Endothelial cell of umbilical vein (primary cell): ENCODE measurements at regions not wholly inside any gene's neighbourhood (a gene's known extent, or its start where the extent isn't known, plus 50 kb on each side); places are given as distances from the start of the nearest gene placed in this dataset.

Experiments
- BruUV-seq: library from RNA; stranded (reverse); fragments of 400-500 nt; replicated peaks from 2 replicates; lab custom pipeline; 2021; lab: Mats Ljungman, UMichigan
- CTCF ChIA-PET: fragments of 300-600, 350-600 bp; sonication (Branson Sonifier 250); formaldehyde crosslinking; loops from one replicate; lab custom pipeline; 2021; ENCODE audit warnings: antibody characterized with exemption, inconsistent platforms; lab: Charles Lee
- POLR2A ChIA-PET: fragments of 300-600, 350-600 bp; sonication (Branson Sonifier 250); formaldehyde crosslinking; loops from one replicate; lab custom pipeline; 2021; ENCODE audit warnings: antibody characterized with exemption, inconsistent platforms; lab: Charles Lee
- DNase-seq: peaks from one replicate; pipeline ENCODE4 v3.0.0-alpha.2; 2011; ENCODE audit warnings: low read depth, low spot score
- FAIRE-seq: peaks from 2 replicates; lab custom pipeline; 2011; peaks lifted over from hg19 to GRCh38; lab: Jason Lieb, UNC
- H2AFZ ChIP-seq: 2 replicates; pipeline ENCODE4 v1.6.0; 2012; ENCODE audit warnings: low read depth, low read length, control low read depth, inconsistent platforms
- H3K27ac ChIP-seq: 2 replicates; pipeline ENCODE4 v1.5.1; 2011; ENCODE audit warnings: low read depth, mild to moderate bottlenecking, control low read depth, low read length, moderate library complexity; ENCODE audit not compliant: insufficient read depth
- H3K27me3 ChIP-seq, 2 experiments: 2 replicates each; pipeline versions ENCODE4 v1.6.0 to v1.6.1; 2011; ENCODE audit warnings: low read length in 2 of 2, mixed read lengths in 1 of 2; ENCODE audit not compliant: control insufficient read depth in 2 of 2, insufficient read depth in 2 of 2
- H3K36me3 ChIP-seq, 2 experiments: 2 replicates in 1 of 2; 3 replicates in 1 of 2; pipeline ENCODE4 v1.5.1; 2011; ENCODE audit warnings: low read length in 2 of 2, mild to moderate bottlenecking in 1 of 2, moderate library complexity in 1 of 2; ENCODE audit not compliant: control insufficient read depth in 2 of 2, insufficient read depth in 2 of 2; ENCODE audit errors: extremely low read depth in 1 of 2
- H3K4me1 ChIP-seq: 3 replicates; pipeline ENCODE4 v1.5.1; 2011; ENCODE audit warnings: mild to moderate bottlenecking, low read length; ENCODE audit not compliant: control insufficient read depth, insufficient read depth; ENCODE audit errors: extremely low read depth
- H3K4me2 ChIP-seq: 2 replicates; pipeline ENCODE4 v1.6.1; 2011; ENCODE audit warnings: low read length, control low read depth, mixed read lengths; ENCODE audit not compliant: insufficient read depth
- H3K4me3 ChIP-seq, 3 experiments: fragments of 200-600 bp in 1 of 3; sonication (generic), shearing (Covaris generic) in 1 of 3; replicated peaks in 1 of 3; 2 replicates each; pipeline ENCODE4 v1.5.1; 2011 to 2016; ENCODE audit warnings: control low read depth in 3 of 3, low read length in 3 of 3, mild to moderate bottlenecking in 2 of 3, inconsistent platforms in 1 of 3, low read depth in 1 of 3, moderate library complexity in 1 of 3; ENCODE audit not compliant: insufficient read depth in 1 of 3
- H3K79me2 ChIP-seq: 2 replicates; pipeline ENCODE4 v1.6.0; 2012; ENCODE audit warnings: low read length, inconsistent platforms; ENCODE audit not compliant: control insufficient read depth, insufficient read depth
- H3K9ac ChIP-seq: replicated peaks from 2 replicates; pipeline ENCODE3; 2011; ENCODE audit warnings: low read length, control low read depth; ENCODE audit not compliant: insufficient read depth; ENCODE audit errors: extremely low read depth
- H3K9me1 ChIP-seq: replicated peaks from 3 replicates; pipeline ENCODE4 v1.6.0; 2011; ENCODE audit warnings: mild to moderate bottlenecking, low read length; ENCODE audit not compliant: control insufficient read depth, insufficient read depth; ENCODE audit errors: extremely low read depth
- H3K9me3 ChIP-seq: replicated peaks from 2 replicates; pipeline ENCODE4 v1.5.1; 2012; ENCODE audit warnings: low read length, inconsistent platforms; ENCODE audit not compliant: control insufficient read depth, insufficient read depth
- H4K20me1 ChIP-seq: replicated peaks from 2 replicates; pipeline ENCODE3; 2011; ENCODE audit warnings: mild to moderate bottlenecking, low read length; ENCODE audit not compliant: control insufficient read depth, insufficient read depth; ENCODE audit errors: extremely low read depth
- FOS ChIP-seq: IDR thresholded peaks from 2 replicates; pipeline ENCODE4 v1.6.1; 2011; ENCODE audit warnings: mild to moderate bottlenecking, low read length, moderate library complexity, borderline replicate concordance; ENCODE audit not compliant: insufficient read depth
- GATA2 ChIP-seq: IDR thresholded peaks from 2 replicates; pipeline ENCODE4 v1.7.0; 2011; ENCODE audit warnings: low read depth, mild to moderate bottlenecking, moderate library complexity, mixed read lengths, low read length; ENCODE audit not compliant: insufficient read length, insufficient read depth
- MAX ChIP-seq: IDR thresholded peaks from 2 replicates; pipeline ENCODE4 v1.6.1; 2011; ENCODE audit not compliant: insufficient read depth, insufficient read length
- POLR2A ChIP-seq: IDR thresholded peaks from 2 replicates; pipeline ENCODE4 v1.6.1; 2012; ENCODE audit warnings: low read depth, mild to moderate bottlenecking, control low read depth, low read length
- POLR2AphosphoS5 ChIP-seq: IDR thresholded peaks from 2 replicates; pipeline ENCODE4 v1.6.1; 2012; ENCODE audit warnings: low read depth, mild to moderate bottlenecking, control low read depth, low read length, moderate library complexity; ENCODE audit not compliant: insufficient read depth
- dilution Hi-C: fragments of 300-500 bp; cut with MboI; formaldehyde crosslinking; loops from one replicate; pipeline ENCODE4 v1.15.0; 2019; ENCODE audit warnings: low sequenced_read_pairs; ENCODE audit not compliant: extremely low pct_ligation_motif_present
- intact Hi-C: fragments of 100-400 bp; cut with micrococcal nuclease; formaldehyde crosslinking; loops from one replicate; pipeline ENCODE4 v1.10.0; 2022

- DNase-seq (no peak), FAIRE-seq (no peak)
- intact Hi-C loops = no loop called here
- no peaks in the 10 kb centered on the region for H3K9me1 ChIP-seq
- H3K9ac ChIP-seq = no peak overlapping the region
- no peaks in the 10 kb centered on the region for H3K9me3 ChIP-seq
- no peak for TF ChIP-seq POLR2AphosphoS5
- TF ChIP-seq GATA2 = no peak
- H3K27me3 ChIP-seq = no peaks in the 10 kb centered on the region
- POLR2A ChIA-PET = no interaction called here
- BruUV-seq = no TSS peak
- CTCF ChIA-PET = no interaction called here
- no peak overlapping the region for H3K27ac ChIP-seq
- H3K4me1 ChIP-seq = no peaks in the 10 kb centered on the region
- H3K4me3 ChIP-seq = no peak overlapping the region
- no peak overlapping the region for H3K4me2 ChIP-seq
- no peaks in the 10 kb centered on the region for H3K79me2 ChIP-seq
- dilution Hi-C loops = no loop called here
- no peak overlapping the region for H2AFZ ChIP-seq
- H4K20me1 ChIP-seq = no peaks in the 10 kb centered on the region
- no peaks in the 10 kb centered on the region for H3K36me3 ChIP-seq
Measured at GRCh38 chr6:92180090-92180489, 1239.3 kb downstream of the EPHA7 start.

GRCh38 chr6:92176666-92177065, 1242.7 kb downstream of the EPHA7 start:
- ChIA-PET CTCF (no interaction called here), POLR2A (no interaction called here)
- H3K9me1 ChIP-seq = no peaks in the 10 kb centered on the region
- H3K4me2 ChIP-seq = no peak overlapping the region
- intact Hi-C loops = no loop called here
- no peaks in the 10 kb centered on the region for H3K9me3 ChIP-seq
- no peaks in the 10 kb centered on the region for H3K4me1 ChIP-seq
- H3K79me2 ChIP-seq = no peaks in the 10 kb centered on the region
- no peak overlapping the region for H2AFZ ChIP-seq
- no peaks in the 10 kb centered on the region for H4K20me1 ChIP-seq
- no peak for TF ChIP-seq MAX
- no peak for TF ChIP-seq FOS
- TF ChIP-seq POLR2A = no peak
- no peak for TF ChIP-seq POLR2AphosphoS5
- no TSS peak for BruUV-seq
- no peak overlapping the region for H3K27ac ChIP-seq
- FAIRE-seq = no peak
- no peak for DNase-seq
- H3K36me3 ChIP-seq = no peaks in the 10 kb centered on the region
- no peaks in the 10 kb centered on the region for H3K27me3 ChIP-seq
- no peak overlapping the region for H3K4me3 ChIP-seq
- no peak overlapping the region for H3K9ac ChIP-seq
- dilution Hi-C loops = no loop called here
